HG02588 (cell line): ENCODE measurements at regions not wholly inside any gene's neighbourhood (a gene's known extent, or its start where the extent isn't known, plus 50 kb on each side); places are given as distances from the start of the nearest gene placed in this dataset.
"Not testable (repeated sequence)": the region's sequence is repeated elsewhere in the genome, so short reads cannot be mapped to it uniquely, and the experiment has no call there.

Source experiments
- ATAC-seq: cut with Tn5 transposase; IDR thresholded peaks from one replicate; pipeline ENCODE4 v1.9.1; 2021; ENCODE audit warnings: mild to moderate bottlenecking, moderate library complexity; ENCODE audit not compliant: unreplicated experiment

DNA sequence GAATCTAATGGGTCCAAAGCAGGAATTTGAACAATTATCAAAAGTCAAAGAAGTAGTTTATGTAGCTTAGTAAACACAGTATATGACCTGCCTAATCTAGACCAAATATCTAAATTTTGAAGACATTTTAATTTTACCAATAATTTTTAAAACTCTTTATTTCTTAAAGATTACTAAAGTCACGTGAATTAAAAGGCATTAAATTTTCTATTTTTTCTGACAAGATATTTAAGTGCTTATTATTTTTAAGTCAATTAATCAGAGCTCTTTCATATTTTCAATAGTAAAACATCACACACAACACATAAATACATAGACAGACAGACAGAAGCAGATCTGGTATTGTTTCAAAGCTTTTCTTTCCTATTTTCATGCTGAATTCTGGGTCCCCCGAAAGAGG is 89.5 kb downstream of the ZNF467 start:
- ATAC-seq, result no peak

DNA sequence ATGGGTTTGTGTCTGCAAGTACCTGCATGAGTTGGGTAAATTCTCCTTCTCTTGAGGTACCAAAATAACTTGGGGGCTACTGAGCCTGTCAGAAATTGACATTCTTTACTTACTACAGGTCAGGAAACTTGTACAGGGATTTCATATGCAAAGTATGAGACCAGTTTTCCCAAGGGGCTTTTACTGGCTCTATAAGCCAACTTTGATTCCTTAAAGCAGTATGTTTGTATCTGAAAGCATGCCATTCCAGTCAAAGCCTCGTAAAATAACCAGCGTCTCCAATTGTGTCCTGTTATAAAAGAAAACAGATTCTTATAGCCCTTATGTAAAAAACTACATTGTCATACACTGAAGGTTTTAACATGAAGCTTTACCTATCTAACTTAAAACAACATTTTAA is 90.2 kb downstream of the ZNF467 start:
- no peak for ATAC-seq

DNA sequence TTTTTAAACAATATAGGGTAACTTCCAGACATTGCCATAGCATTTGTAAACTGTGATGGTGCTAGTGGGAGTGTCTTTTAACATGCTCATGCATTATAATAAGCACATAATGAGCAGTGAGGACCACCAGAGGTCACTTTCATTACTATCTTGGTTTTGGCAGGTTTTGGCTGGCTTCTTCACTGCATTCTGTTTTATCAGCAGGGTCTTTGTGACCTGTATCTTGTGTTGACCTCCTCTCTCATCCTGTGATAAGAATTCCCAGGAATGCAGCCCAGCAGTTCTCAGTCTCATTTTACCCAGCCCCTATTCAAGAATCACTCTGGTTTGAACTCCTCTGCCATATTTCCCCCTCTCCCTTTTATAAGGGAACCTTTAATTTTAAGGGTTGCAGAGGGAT is 91.3 kb downstream of the ZNF467 start:
- ATAC-seq, result no peak

DNA sequence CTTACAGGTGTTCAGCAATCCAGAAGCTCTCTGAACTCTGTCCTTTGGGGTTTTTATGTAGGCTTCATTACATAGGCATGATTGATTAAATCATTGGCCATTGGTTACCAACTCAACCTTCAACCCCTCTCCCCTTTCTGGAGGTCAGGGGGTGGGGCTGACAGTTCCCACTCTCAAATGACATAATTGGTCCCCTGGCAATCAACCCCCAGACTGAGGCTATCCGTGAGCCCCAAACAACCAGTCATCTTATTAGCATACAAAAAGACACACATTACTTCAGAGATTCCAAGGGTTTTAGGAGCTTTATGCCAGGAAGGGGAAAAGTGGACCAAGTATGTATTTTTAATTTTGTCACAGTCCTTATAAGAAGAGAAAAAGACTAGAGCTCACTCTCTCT is 92.1 kb downstream of the ZNF467 start:
- no peak for ATAC-seq

DNA sequence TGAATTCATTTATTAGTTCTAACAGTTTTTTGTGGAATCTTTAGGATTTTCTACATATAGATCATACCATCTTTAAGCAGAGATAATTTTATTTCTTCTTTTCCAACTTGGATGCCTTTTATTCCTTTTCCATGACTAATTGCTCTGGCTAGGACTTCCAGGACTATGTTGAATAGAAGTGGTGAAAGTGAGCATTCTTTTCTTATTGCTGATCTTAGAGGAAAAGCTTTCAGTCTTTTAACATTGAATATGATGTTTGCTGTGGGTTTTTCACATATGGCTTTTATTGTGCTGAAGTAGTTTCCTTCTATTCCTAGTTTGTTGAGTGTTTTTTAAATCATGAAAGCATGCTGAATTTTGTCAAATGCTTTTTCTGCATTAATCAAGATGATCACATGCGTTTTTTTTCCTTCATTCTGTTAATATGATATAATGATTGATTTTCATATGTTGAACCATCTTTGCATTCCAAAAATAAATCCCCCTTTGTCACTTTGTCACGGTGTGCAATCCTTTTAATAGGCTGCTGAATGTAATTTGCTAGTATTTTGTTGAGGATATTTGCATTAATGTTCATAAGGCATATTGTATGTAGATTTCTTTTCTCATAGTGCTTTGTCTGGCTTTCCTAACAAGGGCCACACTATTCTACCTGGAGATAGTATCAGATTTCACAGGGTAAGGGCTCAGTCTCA is 92.9 kb downstream of the ZNF467 start:
- no peak for ATAC-seq

DNA sequence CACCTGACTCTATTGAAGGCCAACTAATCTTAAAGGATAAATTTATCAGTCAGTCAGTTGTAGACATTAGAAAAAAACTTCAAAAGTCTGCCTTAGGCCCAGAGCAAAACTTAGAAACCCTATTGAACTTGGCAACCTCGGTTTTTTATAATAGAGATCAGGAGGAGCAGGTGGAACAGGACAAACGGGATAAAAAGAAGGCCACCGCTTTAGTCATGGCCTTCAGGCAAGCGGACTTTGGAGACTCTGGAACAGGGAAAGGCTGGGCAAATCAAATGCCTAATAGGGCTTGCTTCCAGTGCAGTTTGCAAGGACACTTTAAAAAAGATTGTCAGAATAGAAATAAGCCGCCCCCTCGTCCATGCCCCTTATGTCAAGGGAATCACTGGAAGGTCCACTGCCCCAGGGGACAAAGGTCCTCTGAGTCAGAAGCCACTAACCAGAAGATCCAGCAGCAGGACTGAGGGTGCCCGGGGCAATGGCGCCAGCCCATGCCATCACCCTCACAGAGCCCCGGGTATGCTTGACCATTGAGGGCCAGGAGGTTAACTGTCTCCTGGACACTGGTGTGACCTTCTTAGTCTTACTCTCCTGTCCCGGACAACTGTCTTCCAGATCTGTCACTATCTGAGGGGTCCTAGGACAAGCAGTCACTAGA is 98.5 kb downstream of the ZNF467 start:
- ATAC-seq, result not testable (repeated sequence)

DNA sequence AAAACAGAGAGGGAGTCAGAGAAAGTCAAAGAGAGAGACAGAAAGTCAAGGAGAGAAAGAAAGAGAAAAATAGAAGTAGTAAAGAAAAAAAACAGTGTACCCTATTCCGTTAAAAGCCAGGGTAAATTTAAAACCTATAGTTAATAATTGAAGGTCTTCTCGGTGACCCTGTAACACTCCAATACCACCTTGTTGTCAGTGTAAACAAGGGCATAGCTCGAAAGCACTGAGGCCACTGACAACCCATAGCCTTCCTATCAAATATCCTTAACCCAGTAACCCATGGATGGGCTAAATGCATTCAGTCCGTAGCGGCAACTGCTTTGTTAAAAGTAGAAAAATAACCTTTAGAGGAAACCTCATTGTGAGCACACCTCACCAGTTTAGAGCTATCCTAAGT is 100.4 kb downstream of the ZNF467 start:
- ATAC-seq, result no peak

DNA sequence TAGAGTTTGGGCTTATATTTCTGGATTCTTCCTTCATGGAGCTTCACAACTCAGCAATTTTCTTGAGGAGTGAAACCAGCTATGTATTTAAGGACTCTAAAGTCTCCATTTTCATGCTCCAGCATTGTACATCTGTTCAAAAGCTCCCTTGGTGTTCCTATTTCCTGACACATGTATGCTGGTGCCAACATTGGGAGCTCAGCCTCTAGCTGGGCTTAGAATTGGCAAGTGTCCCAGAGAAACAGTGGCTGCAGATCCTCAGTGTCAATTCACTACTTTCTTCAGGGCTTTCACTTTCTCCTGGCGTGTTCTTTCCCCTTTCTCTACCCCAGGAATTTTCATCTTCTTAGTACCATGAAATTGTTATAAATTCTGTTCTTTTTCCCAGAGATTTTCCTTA is 103.1 kb downstream of the ZNF467 start:
- ATAC-seq, result no peak

DNA sequence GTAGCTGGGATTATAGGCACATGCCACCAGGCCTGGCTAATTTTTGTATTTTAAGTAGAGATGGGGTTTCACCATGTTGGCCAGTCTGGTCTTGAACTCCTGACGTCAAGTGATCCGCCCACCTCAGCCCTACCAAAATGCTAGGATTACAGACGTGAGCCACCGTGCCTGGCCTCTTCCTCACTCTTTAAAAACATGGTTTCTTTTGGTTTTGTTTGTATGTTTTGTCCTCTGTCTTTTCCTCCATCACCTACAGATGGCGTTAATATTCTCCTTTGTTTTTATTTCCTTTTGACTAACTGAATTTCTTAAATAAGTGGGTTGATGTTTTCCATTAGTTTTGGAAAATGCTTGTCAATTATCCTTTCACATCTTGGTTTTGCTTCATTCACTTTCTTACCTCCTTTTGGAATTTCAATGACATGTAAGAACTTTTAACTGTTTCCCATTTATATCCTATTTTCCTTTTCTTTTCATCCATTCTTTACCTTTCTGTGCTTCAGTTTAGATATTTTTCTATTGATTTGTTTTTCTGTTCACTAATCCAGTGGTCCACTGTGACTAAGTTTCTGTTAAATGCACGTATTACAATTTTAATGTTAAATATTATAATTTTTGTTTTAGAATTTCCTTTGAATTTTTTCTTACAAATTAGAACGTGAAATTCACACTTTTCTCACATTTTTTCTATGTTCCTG is 104.1 kb downstream of the ZNF467 start:
- no peak for ATAC-seq

DNA sequence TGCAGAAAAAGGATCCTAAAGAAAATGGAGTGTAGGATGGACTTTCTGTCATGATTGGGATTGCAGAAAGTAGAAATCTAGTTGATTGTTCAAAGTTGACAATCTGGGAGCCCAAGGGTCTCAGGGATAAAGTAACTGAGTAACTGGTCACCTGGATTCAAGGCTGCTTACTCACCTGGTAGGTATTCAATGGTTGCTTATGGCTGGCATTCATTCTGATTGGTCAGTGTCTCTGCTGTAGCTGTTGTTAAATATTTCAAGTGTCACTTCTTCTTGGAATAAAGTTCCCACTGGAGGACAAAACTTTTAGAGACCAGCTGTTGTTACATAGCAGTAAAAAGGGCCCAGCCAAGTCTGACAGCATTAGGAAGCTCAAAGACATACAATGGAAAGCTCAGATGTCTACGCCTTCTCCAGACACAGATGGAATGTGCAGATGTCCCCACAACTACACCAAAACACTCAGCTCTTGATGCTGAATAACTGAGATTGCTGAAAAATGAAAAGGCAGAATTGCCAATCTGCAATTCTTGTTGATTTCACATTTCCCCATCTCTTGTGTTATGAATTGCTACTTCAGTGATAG is 106.9 kb downstream of the ZNF467 start:
- no peak for ATAC-seq

DNA sequence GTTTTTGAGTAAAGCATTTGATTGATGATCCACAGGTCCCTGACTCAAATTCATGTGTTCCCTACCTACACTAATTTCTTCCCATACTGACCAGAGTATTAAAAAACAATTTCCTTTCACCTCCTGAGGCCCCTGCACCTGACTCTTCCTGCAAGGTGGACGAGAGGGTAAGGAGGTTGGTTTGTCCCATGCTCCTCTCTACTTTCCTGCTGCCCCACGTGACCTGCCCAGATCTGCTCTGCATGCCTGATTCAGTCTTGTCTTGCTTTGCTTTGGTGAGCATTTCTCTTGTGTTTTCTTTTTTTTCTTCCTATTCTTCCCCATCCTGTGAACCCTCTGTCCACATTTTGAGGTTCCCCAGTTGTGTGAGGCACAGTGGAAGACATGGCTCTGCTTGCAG is 107.8 kb downstream of the ZNF467 start:
- ATAC-seq, result not testable (repeated sequence)

DNA sequence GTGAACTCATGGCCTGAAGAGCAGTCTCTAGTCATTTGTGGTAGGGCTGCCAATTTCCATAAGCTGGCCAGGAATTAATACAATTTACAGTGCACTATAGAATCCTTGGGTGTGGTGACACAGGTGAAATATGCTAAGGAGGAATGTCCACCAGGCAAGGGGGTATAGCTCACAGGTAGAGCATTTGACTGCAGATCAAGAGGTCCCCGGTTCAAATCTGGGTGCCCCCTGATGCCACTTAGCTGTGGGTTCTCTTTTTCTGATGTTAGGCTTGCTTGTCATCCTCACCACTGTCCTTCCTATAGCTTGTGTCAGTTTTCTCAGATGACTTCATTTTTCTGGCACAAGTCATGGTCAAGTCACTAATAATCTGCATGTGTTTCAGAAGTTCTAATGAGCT is 108.7 kb downstream of the ZNF467 start:
- ATAC-seq, result no peak

DNA sequence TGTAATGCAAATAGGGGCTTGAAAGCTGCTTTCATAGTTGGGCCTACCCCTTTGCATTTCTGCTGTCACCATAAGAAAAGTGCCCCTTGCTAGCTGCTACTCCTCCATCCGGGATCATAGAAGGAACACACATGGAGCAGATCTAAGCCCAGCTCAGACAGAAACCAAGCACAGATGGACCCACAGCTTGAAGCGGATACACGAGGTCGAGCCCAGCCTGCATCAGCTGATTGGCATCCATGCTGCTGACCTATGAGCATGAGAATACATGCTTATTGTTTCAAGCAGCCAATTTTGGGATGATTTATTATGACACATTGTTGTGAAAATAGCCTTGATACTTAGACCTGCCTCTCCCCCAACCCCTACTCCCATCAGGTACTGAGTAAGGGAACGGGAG is 109.2 kb downstream of the ZNF467 start:
- ATAC-seq, result no peak

DNA sequence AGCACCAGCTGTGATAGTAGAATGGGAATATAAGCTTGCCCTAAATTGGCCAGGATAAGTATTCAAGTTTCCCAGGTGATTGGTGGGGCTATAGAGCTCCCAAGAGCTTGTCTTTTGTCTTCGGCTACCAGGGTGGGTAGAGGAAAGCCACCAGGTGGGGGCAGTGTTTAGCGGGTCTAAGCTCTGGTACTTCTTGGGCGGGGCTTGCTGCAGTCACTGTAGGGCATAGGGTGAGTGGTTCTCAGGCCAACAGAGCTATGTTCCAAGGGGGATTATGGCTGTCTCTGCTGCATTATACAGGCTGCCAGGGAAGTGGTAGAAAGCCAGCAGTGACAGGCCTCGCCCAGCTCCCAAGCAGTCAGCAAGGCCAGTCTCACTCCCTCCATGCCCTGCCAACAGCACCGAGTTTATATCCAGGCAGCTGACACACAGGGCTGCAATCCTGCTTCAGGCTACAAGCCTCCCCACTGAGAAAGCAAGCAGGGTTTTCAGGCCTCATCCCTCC is 110.7 kb downstream of the ZNF467 start:
- ATAC-seq, result peak; percentile 84

DNA sequence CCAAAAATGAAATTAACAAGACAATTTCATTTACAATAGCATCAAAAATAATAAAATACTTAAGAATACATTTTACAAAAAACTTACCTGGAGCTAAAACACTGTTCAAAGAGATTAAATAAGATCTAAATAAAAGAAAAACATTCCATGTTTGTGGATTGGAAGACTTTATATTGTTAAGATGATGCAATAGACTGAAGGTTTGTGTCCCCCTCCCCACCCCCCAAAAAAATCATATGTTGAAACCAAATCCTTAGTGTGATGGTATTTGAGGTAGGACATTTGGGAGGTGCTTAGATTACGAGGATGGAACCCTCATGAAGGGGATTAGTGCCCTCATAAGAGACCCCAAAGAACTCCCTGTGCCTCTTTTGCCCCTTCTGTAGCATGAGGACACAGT is 117.6 kb downstream of the ZNF467 start:
- ATAC-seq, result no peak

DNA sequence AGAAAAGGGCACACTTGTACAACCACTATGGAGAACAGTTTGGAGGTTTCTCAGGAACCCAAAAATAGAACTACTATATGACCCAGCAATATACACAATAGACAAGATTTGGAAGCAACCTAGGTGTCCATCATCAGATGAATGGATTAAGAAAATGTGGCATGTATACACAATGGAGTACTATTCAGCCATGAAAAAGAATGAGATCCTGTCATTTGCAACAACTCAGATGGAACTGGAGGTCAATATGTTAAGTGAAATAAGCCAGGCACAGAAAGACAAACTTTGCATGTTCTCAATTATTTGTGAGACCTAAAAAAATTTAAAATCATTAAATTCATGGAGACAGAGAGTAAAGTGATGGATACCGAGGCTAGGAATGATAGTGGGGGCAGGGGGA is 118.8 kb downstream of the ZNF467 start:
- no peak for ATAC-seq

DNA sequence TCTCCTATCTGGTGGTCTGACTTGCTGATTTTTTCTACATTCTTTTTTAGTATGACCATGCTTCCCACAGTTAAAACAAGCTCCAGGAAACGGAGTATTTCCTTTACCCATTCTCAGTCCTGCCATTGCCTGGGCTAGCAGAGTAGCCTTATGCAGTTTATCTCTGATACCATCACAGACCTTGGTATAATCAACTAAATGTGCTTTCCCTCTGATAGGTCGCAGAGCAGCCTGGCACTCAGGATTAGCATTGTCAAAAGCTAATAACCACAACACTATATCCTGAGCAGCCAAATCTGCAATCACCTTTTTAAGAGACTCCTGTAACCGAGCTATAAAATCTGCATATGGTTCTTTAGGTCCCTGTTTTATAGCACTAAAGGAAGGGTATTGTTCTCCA is 123.2 kb downstream of the ZNF467 start:
- not testable (repeated sequence) for ATAC-seq

DNA sequence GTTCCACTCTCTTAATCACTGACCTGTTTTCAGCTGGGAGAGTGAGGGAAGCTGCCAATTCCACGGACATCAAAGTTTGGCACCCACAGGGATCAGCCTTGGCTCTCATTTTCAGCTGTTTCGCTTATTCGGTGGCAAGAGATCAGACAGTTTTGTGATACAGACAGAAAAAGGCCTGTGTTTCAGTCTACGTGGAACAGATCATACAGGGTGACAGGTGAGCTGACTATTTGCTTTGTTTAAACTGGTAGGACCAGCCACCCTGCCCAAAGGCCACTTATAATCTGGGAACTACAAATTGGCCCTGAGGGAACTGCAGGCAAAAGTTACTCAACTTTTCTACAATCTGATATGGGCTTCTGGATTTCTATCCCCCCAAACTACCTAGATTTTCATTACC is 128.6 kb downstream of the ZNF467 start:
- no peak for ATAC-seq

DNA sequence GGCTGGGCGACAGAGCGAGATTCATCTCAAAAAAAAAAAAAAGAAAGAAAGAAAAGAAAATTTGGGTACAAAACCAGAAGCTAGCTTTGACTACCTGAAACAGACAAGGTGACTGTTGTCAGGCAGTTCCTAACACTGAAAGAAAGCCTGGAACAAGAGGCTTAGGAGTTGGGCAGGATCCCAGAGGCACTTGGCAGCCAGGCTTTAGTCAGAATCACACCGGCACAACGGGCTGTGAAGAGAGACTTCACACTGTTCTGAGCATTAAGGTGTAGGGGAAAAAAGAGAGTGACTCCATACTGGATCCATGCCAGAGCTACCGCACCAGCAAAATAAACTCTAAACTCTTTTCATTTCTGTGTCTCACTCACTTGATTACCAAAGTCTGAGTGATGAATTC is 130.8 kb downstream of the ZNF467 start:
- no peak for ATAC-seq

DNA sequence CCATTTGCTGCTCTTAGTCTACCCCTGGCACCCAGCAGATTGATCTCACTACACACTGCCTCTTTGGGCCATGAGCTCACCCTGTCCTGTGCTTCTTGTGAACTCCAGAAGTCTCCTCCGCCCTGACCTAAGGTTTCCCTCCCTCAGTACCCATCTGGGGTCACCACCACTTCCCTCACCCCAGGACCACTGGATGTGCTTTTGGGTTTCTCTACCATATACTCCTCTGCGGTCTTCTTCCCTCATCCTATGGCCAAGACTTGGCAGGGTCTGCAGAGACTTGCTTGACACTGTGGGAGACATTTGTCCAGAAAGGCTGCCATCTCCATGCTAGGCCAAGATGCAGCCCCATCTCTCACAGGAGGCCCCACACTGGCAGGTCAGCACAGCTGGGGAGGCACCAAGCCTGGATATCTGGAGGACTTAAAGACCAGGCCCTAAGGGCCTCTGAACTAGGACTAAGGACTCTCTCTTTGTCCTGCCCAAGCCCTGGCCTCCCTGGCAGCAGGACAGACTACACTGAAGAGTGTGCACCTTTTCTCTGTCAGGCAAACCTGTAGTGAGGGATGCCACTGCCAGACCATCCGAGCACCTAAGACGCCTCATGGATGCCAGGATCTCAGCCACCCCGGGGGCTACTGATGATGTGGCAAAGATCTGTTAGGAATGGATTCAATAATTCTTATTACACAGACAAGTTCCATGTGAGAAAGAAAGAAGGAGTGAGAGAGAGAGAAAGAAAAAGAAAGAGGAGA is 134.6 kb downstream of the ZNF467 start:
- no peak for ATAC-seq
